AG04450 (cell line): ENCODE measurements at regions not wholly inside any gene's neighbourhood (a gene's known extent, or its start where the extent isn't known, plus 50 kb on each side); places are given as distances from the start of the nearest gene placed in this dataset.

Experiments
- CTCF ChIA-PET: fragments of 300-600, 350-600 bp; formaldehyde crosslinking; extraction: SDS; loops from one replicate; lab custom pipeline; 2022; ENCODE audit warnings: antibody characterized with exemption, inconsistent platforms; lab: Charles Lee
- POLR2A ChIA-PET: fragments of 350-600 bp; formaldehyde crosslinking; extraction: SDS; loops from one replicate; lab custom pipeline; 2021; ENCODE audit warnings: antibody characterized with exemption, inconsistent platforms; lab: Yijun Ruan, JAX
- DNase-seq: peaks from one replicate; pipeline ENCODE4 v3.0.0-alpha.2; 2011; ENCODE audit warnings: low read depth, low spot score
- H3K27ac ChIP-seq: one replicate; pipeline ENCODE4 v1.5.1; 2012; ENCODE audit warnings: low read depth, low read length, control low read depth
- H3K27me3 ChIP-seq: one replicate; pipeline ENCODE4 v1.6.0; 2012; ENCODE audit warnings: low read length; ENCODE audit not compliant: control insufficient read depth, insufficient read depth
- H3K4me3 ChIP-seq: 2 replicates; pipeline ENCODE4 v1.5.1; 2011; ENCODE audit warnings: mild to moderate bottlenecking, low read depth, low read length, control low read depth
- H3K9me3 ChIP-seq: 2 replicates; pipeline ENCODE4 v1.5.1; 2012; ENCODE audit warnings: low read length; ENCODE audit not compliant: control insufficient read depth, insufficient read depth
- CTCF ChIP-seq: IDR thresholded peaks from 2 replicates; pipeline ENCODE4 v1.5.1; 2011; ENCODE audit warnings: low read depth, low read length, control low read depth, inconsistent platforms

DNA sequence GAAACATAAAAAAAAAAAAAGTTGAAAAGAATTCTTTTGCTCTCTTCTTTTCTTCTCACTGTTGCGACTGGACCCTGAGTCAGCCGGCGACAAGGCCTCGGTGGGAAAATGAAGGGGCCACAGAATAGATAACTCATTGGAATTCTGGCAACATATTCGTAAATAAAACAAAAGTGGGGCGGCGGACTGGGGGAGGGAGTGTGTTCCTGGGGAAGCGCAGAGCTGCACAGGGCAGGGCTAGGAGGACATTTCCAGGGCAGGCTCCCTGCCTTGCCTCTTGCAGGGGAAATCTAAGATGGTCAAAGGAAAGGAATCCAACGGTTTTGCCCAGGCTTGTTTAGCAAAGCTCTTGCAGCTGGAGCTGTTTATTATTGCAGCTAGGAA, 1042.8 kb upstream of the NR2F2 start:
- CTCF ChIA-PET = interaction anchor here (0.7 to 6.3 kb wide), 6 partner anchors 10 to 1039 kb away, joined by 3 to 41 read pairs (median 7); no protein-coding TSS in a partner anchor
- DNase-seq = no peak

DNA sequence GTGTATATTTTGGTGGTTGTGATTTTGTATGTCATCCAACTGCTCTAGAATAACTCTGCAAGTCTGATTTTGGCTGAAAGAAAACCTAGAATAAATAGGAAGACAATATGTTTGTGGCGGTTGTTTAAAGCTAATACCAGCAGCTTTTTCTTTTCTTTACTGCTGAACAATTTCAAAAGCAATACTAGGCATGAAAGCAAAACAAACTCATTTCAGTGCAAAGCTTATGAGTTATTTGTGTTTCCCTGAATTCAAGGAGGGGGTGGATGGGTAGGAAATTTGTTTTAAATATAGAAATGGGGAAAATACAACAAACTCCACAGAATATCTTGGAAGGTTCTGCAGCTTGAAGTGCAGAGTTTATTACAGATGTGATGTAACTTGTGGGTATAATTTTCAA, 1041.9 kb upstream of the NR2F2 start:
- Histone ChIP-seq H3K4me3 (no peak overlapping the region), H3K27ac (no peak overlapping the region), H3K27me3 (no peaks in the 10 kb centered on the region), H3K9me3 (no peaks in the 10 kb centered on the region)
- POLR2A ChIA-PET = interaction anchor here (1.0 to 1.8 kb wide), 2 partner anchors 11 to 1057 kb away, joined by 4 to 8 read pairs; no protein-coding TSS in a partner anchor
- no peak for DNase-seq
- no peak for TF ChIP-seq CTCF
- CTCF ChIA-PET = interaction anchor here (1.1 to 6.3 kb wide), 5 partner anchors 10 to 1039 kb away, joined by 4 to 41 read pairs (median 9); no protein-coding TSS in a partner anchor

More for the DNA sequence above, 1042.8 kb upstream of the NR2F2 start:
- no peak overlapping the region for H3K4me3 ChIP-seq
- TF ChIP-seq CTCF = no peak
- H3K9me3 ChIP-seq = no peaks in the 10 kb centered on the region
- POLR2A ChIA-PET = interaction anchor here (0.7 to 1.8 kb wide), 3 partner anchors 10 to 1058 kb away, joined by 4 to 8 read pairs (median 8); no protein-coding TSS in a partner anchor
- no peaks in the 10 kb centered on the region for H3K27me3 ChIP-seq
- no peak overlapping the region for H3K27ac ChIP-seq

- no peak for DNase-seq
- Histone ChIP-seq H3K27me3 (no peaks in the 10 kb centered on the region), H3K4me3 (no peak overlapping the region), H3K9me3 (no peaks in the 10 kb centered on the region), H3K27ac (no peak overlapping the region)
- CTCF ChIA-PET = interaction anchor here (0.7 to 6.3 kb wide), 6 partner anchors 13 to 1037 kb away, joined by 3 to 41 read pairs (median 10); no protein-coding TSS in a partner anchor
- POLR2A ChIA-PET = interaction anchor here (0.6 kb wide), 2 partner anchors 13 to 408 kb away, joined by 4 to 5 read pairs; no protein-coding TSS in a partner anchor
- TF ChIP-seq CTCF = no peak
Observed at GRCh38 chr15:95290176-95290974, 1040.1 kb upstream of the NR2F2 start.

GRCh38 chr15:95291898-95292472, 1038.5 kb upstream of the NR2F2 start:
- Histone ChIP-seq H3K4me3 (no peak overlapping the region), H3K9me3 (no peaks in the 10 kb centered on the region), H3K27ac (no peak overlapping the region), H3K27me3 (no peaks in the 10 kb centered on the region)
- no peak for DNase-seq
- peak; percentile 67 for TF ChIP-seq CTCF
- ChIA-PET CTCF (interaction anchor here (0.6 to 5.4 kb wide), 18 partner anchors 9 to 1062 kb away, joined by 3 to 41 read pairs (median 3); no protein-coding TSS in a partner anchor), POLR2A (interaction anchor here (0.6 kb wide), 1 partner anchor 1035 kb away, joined by 4 read pairs; no protein-coding TSS in a partner anchor)
